HCT116 (cell line): ENCODE measurements at regions not wholly inside any gene's neighbourhood (a gene's known extent, or its start where the extent isn't known, plus 50 kb on each side); places are given as distances from the start of the nearest gene placed in this dataset.

Experiments
- ATAC-seq: fragments of 200-7000 bp; cut with Tn5 transposase; 2 replicates; pipeline ENCODE4 v1.9.1; 2020; ENCODE audit warnings: mild to moderate bottlenecking, moderate library complexity
- BruUV-seq: library from RNA; stranded (reverse); fragments of 400-500 nt; replicated peaks from 2 replicates; lab custom pipeline; 2021; lab: Mats Ljungman, UMichigan
- CTCF ChIA-PET: fragments of 300-600 bp; sonication (Branson Sonifier 250); formaldehyde crosslinking; loops from one replicate; lab custom pipeline; 2021; ENCODE audit warnings: antibody characterized with exemption; lab: Charles Lee
- POLR2A ChIA-PET: fragments of 300-600, 350-600 bp; sonication (Branson Sonifier 250); formaldehyde crosslinking; loops from one replicate; lab custom pipeline; 2021; ENCODE audit warnings: antibody characterized with exemption; lab: Charles Lee
- RAD21 ChIA-PET, 2 experiments: fragments of 300-600 bp; sonication (Branson Sonifier 250); formaldehyde crosslinking; loops; one replicate each; lab custom pipeline; 2023; ENCODE audit warnings: low total read pairs in 2 of 2; ENCODE audit not compliant: uncharacterized antibody in 2 of 2, unreplicated experiment in 2 of 2, low non-redundant PET in 1 of 2; lab: Charles Lee
- DNase-seq: peaks from one replicate; pipeline ENCODE4 v3.0.0-alpha.2; 2010; ENCODE audit warnings: low read depth, low spot score
- H2AFZ ChIP-seq: fragments of 200-600 bp; shearing (Covaris generic), sonication (generic); 2 replicates; pipeline ENCODE4 v1.6.1; 2017; ENCODE audit warnings: low read depth, mixed run types, mixed read lengths, antibody characterized with exemption, low read length; ENCODE audit not compliant: poor library complexity, severe bottlenecking
- H3K27ac ChIP-seq: 2 replicates; pipeline ENCODE4 v1.5.1; 2012; ENCODE audit warnings: low read depth, low read length
- H3K27me3 ChIP-seq: fragments of 200-600 bp; sonication (generic); 2 replicates; pipeline ENCODE4 v1.6.1; 2016; ENCODE audit warnings: mixed run types, low read length, mixed read lengths; ENCODE audit not compliant: insufficient read depth
- H3K36me3 ChIP-seq, 2 experiments: fragments of 200-500 bp in 1 of 2; fragments of 200-600 bp in 1 of 2; sonication (Bioruptor generic) in 1 of 2; sonication (generic) in 1 of 2; 2 replicates each; pipeline versions ENCODE4 v1.5.1 to v1.6.1; 2014 to 2016; ENCODE audit warnings: low read length in 2 of 2, inconsistent platforms in 1 of 2, mixed read lengths in 1 of 2, mixed run types in 1 of 2; ENCODE audit not compliant: insufficient read depth in 2 of 2, control insufficient read depth in 1 of 2
- H3K4me1 ChIP-seq, 2 experiments: fragments of 200-600 bp in 1 of 2; sonication (generic) in 1 of 2; 2 replicates each; pipeline versions ENCODE4 v1.5.1 to v1.6.1; 2012 to 2017; ENCODE audit warnings: low read length in 2 of 2, inconsistent platforms in 1 of 2, mild to moderate bottlenecking in 1 of 2, mixed read lengths in 1 of 2, mixed run types in 1 of 2, moderate library complexity in 1 of 2; ENCODE audit not compliant: insufficient read depth in 2 of 2, control insufficient read depth in 1 of 2
- H3K4me2 ChIP-seq: fragments of 200-600 bp; sonication (generic); 2 replicates; pipeline ENCODE4 v1.6.1; 2017; ENCODE audit warnings: mixed run types, low read length, mixed read lengths
- H3K4me3 ChIP-seq, 2 experiments: fragments of 200-600 bp in 1 of 2; sonication (generic) in 1 of 2; replicated peaks in 1 of 2; 2 replicates each; pipeline ENCODE4 v1.5.1; 2011 to 2016; ENCODE audit warnings: low read length in 2 of 2, control low read depth in 1 of 2, low read depth in 1 of 2, mild to moderate bottlenecking in 1 of 2, mixed read lengths in 1 of 2, mixed run types in 1 of 2
- H3K79me2 ChIP-seq: fragments of 200-600 bp; sonication (generic); 2 replicates; pipeline ENCODE4 v1.6.1; 2017; ENCODE audit warnings: mild to moderate bottlenecking, mixed run types, low read length, moderate library complexity, mixed read lengths; ENCODE audit not compliant: insufficient read depth
- H3K9ac ChIP-seq: fragments of 200-600 bp; sonication (generic); 2 replicates; pipeline ENCODE4 v1.6.1; 2016; ENCODE audit warnings: low read length, mixed read lengths
- H3K9me2 ChIP-seq: fragments of 200-600 bp; sonication (generic), shearing (Covaris generic); 2 replicates; pipeline ENCODE4 v1.6.1; 2017; ENCODE audit warnings: mixed run types, mild to moderate bottlenecking, moderate library complexity; ENCODE audit not compliant: insufficient read depth
- H3K9me3 ChIP-seq, 2 experiments: fragments of 200-500 bp in 1 of 2; fragments of 200-600 bp in 1 of 2; sonication (Bioruptor generic) in 1 of 2; sonication (generic) in 1 of 2; 2 replicates each; pipeline ENCODE4 v1.6.1; 2014 to 2017; ENCODE audit warnings: low read length in 2 of 2, mixed read lengths in 2 of 2, inconsistent platforms in 1 of 2, low read depth in 1 of 2, mild to moderate bottlenecking in 1 of 2, mixed run types in 1 of 2, moderate library complexity in 1 of 2; ENCODE audit not compliant: control insufficient read depth in 1 of 2, insufficient read depth in 1 of 2
- H4K20me1 ChIP-seq: fragments of 200-600 bp; sonication (generic), shearing (Covaris generic); 2 replicates; pipeline ENCODE4 v1.6.1; 2017; ENCODE audit warnings: mixed run types, mild to moderate bottlenecking, moderate library complexity; ENCODE audit not compliant: insufficient read depth
- CTCF ChIP-seq, 3 experiments: fragments of 200-600 bp in 1 of 3; sonication (generic) in 1 of 3; IDR thresholded peaks in 2 of 3; conservative IDR thresholded peaks in 1 of 3; 2 replicates each; pipeline ENCODE4 v1.5.1; 2012 to 2017; ENCODE audit warnings: low read depth in 2 of 3, low read length in 2 of 3, antibody characterized with exemption in 1 of 3, borderline replicate concordance in 1 of 3, control low read depth in 1 of 3, mild to moderate bottlenecking in 1 of 3, mixed read lengths in 1 of 3, mixed run types in 1 of 3, moderate library complexity in 1 of 3; ENCODE audit not compliant: insufficient read depth in 1 of 3
- ELF1 ChIP-seq: IDR thresholded peaks from 2 replicates; pipeline ENCODE4 v1.6.1; 2012; ENCODE audit warnings: low read depth, borderline replicate concordance
- EZH2phosphoT487 ChIP-seq: fragments of 200-600 bp; IDR thresholded peaks from 2 replicates; pipeline ENCODE4 v1.6.1; 2018; ENCODE audit warnings: antibody characterized with exemption, borderline replicate concordance
- JUND ChIP-seq: IDR thresholded peaks from 2 replicates; pipeline ENCODE4 v1.6.1; 2012
- RAD21 ChIP-seq: IDR thresholded peaks from 2 replicates; pipeline ENCODE4 v1.6.1; 2012; ENCODE audit warnings: low read depth, mild to moderate bottlenecking
- SIN3A ChIP-seq: IDR thresholded peaks from 2 replicates; pipeline ENCODE4 v1.6.1; 2012; ENCODE audit warnings: low read depth
- SRF ChIP-seq: IDR thresholded peaks from 2 replicates; pipeline ENCODE4 v1.6.1; 2012; ENCODE audit warnings: low read depth
- TCF7L2 ChIP-seq: IDR thresholded peaks from 2 replicates; pipeline ENCODE4 v1.7.0; 2011; ENCODE audit warnings: borderline replicate concordance, inconsistent platforms; ENCODE audit not compliant: insufficient read depth, insufficient read length; ENCODE audit errors: extremely low read depth
- intact Hi-C: fragments of 100-400 bp; cut with micrococcal nuclease; formaldehyde crosslinking; loops from 2 replicates; pipeline ENCODE4 v1.10.0; 2022
- TF ChIP-seq, protein P1 (sequence below): IDR thresholded peaks from 2 replicates; pipeline ENCODE4 v1.6.1; 2012

GRCh38 chr1:59136541-59137275 lies 160.2 kb upstream of the FGGY start:
- POLR2A ChIA-PET = no interaction called here

More at GRCh38 chr1:59136541-59137275, 160.2 kb upstream of the FGGY start:
- TF ChIP-seq SIN3A (no peak), ELF1 (no peak), SRF (no peak), EZH2phosphoT487 (no peak), RAD21 (no peak), TCF7L2 (no peak), CTCF (IDR thresholded peaks at IDR 0.05 in 2 of 3, conservative IDR thresholded peaks at IDR 0.05 in 1 of 3; ENCODE audit: borderline replicate concordance in 1 of 3, insufficient read depth in 1 of 3, low read depth in 2 of 3, low read length in 2 of 3) (no peak), JUND (no peak)
- TF ChIP-seq, protein P1, sequence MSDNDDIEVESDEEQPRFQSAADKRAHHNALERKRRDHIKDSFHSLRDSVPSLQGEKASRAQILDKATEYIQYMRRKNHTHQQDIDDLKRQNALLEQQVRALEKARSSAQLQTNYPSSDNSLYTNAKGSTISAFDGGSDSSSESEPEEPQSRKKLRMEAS = no peak
- H3K4me2 ChIP-seq = no peak overlapping the region
- no peaks in the 10 kb centered on the region for H3K79me2 ChIP-seq
- no peak overlapping the region for H3K27ac ChIP-seq
- ChIA-PET CTCF (no interaction called here), RAD21 (no interaction called here)
- H2AFZ ChIP-seq = no peak overlapping the region
- no peaks in the 10 kb centered on the region for H4K20me1 ChIP-seq
- no peaks in the 10 kb centered on the region for H3K27me3 ChIP-seq
- intact Hi-C loops = no loop called here
- no peaks in the 10 kb centered on the region for H3K9me3 ChIP-seq
- H3K4me1 ChIP-seq = peaks cover 4 to 34% of the 10 kb centered on the region in 2 experiments; a peak in 3 of 4 replicates
- H3K9ac ChIP-seq = no peak overlapping the region
- H3K9me2 ChIP-seq = no peaks in the 10 kb centered on the region
- BruUV-seq = no TSS peak
- H3K4me3 ChIP-seq = no peak overlapping the region
- DNase-seq = no peak
- ATAC-seq = no peak
- H3K36me3 ChIP-seq = no peaks in the 10 kb centered on the region
